MM.1S (cell line): ENCODE measurements at regions not wholly inside any gene's neighbourhood (a gene's known extent, or its start where the extent isn't known, plus 50 kb on each side); places are given as distances from the start of the nearest gene placed in this dataset.

Experiments used
- EZH2 ChIP-seq: fragments of 300-600 bp; sonication (generic); optimal IDR thresholded peaks from 2 replicates; pipeline ENCODE3; 2017; ENCODE audit warnings: low read depth, mild to moderate bottlenecking, antibody characterized with exemption, low read length, mixed read lengths
- TF ChIP-seq, protein P1 (sequence below): fragments of 300-600 bp; sonication (generic); IDR thresholded peaks from 2 replicates; pipeline ENCODE4 v1.5.1; 2016; ENCODE audit warnings: antibody characterized with exemption, low read length, mixed read lengths

DNA sequence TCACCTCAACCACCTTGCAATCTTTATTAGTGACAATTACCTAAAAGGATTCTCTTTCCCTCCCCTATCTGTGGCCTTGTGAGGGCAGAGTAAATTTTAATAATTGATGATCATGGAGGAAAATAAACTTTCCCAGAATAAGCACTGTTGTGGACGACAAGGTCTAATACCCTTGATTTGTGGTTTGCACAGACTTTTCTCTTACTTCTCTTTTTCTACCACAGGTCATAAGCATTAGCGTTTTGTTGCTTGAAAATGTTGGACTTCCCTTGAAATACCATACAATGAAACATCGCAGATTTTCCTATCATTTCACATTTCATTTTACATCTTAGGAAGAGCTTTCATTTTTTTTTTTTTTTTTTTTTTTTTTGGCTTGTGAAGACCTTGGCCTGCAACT, 188.1 kb upstream of the TMEM72 start:
- TF ChIP-seq, protein P1, sequence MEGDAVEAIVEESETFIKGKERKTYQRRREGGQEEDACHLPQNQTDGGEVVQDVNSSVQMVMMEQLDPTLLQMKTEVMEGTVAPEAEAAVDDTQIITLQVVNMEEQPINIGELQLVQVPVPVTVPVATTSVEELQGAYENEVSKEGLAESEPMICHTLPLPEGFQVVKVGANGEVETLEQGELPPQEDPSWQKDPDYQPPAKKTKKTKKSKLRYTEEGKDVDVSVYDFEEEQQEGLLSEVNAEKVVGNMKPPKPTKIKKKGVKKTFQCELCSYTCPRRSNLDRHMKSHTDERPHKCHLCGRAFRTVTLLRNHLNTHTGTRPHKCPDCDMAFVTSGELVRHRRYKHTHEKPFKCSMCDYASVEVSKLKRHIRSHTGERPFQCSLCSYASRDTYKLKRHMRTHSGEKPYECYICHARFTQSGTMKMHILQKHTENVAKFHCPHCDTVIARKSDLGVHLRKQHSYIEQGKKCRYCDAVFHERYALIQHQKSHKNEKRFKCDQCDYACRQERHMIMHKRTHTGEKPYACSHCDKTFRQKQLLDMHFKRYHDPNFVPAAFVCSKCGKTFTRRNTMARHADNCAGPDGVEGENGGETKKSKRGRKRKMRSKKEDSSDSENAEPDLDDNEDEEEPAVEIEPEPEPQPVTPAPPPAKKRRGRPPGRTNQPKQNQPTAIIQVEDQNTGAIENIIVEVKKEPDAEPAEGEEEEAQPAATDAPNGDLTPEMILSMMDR: no peak
- TF ChIP-seq EZH2: no peak
